ENCODE measurements at regions not wholly inside any gene's neighbourhood (a gene's known extent, or its start where the extent isn't known, plus 50 kb on each side); places are given as distances from the start of the nearest gene placed in this dataset.

DNA sequence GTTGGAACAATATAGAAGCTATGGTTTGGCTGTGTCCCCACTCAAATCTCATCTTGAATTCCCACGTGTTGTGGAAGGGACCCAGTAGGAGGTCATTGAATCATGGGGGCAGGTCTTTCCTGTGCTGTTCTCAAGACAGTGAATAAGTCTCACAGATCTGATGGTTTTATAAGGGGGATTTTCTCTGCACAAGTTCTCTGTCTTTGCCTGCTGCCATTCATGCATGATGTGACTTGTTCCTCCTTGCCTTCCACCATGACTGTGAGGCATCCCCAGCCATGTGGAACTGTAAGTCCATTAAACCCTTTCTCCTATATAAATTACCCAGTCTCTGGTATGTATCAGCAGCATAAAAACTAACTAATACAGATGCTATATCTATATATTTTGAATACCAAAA lies 135.2 kb upstream of the EDNRA start:
- TF ChIP-seq, protein P1, sequence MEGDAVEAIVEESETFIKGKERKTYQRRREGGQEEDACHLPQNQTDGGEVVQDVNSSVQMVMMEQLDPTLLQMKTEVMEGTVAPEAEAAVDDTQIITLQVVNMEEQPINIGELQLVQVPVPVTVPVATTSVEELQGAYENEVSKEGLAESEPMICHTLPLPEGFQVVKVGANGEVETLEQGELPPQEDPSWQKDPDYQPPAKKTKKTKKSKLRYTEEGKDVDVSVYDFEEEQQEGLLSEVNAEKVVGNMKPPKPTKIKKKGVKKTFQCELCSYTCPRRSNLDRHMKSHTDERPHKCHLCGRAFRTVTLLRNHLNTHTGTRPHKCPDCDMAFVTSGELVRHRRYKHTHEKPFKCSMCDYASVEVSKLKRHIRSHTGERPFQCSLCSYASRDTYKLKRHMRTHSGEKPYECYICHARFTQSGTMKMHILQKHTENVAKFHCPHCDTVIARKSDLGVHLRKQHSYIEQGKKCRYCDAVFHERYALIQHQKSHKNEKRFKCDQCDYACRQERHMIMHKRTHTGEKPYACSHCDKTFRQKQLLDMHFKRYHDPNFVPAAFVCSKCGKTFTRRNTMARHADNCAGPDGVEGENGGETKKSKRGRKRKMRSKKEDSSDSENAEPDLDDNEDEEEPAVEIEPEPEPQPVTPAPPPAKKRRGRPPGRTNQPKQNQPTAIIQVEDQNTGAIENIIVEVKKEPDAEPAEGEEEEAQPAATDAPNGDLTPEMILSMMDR (conservative IDR thresholded peaks at IDR 0.05; ENCODE audit: low read length) = no peak
- no peak for TF ChIP-seq EZH2phosphoT487 (IDR thresholded peaks at IDR 0.05; ENCODE audit: borderline replicate concordance)

Data from Loucy (cell line).